Mammary epithelial cell (primary cell): ENCODE measurements at regions not wholly inside any gene's neighbourhood (a gene's known extent, or its start where the extent isn't known, plus 50 kb on each side); places are given as distances from the start of the nearest gene placed in this dataset.

Source experiments
- EZH2 ChIP-seq: IDR thresholded peaks from 2 replicates; pipeline ENCODE4 v1.6.1; 2012; ENCODE audit warnings: low read length, inconsistent platforms, borderline replicate concordance
- TF ChIP-seq, protein P1 (sequence below), 2 donors: IDR thresholded peaks in 1 of 2; conservative IDR thresholded peaks in 1 of 2; 2 replicates each; pipeline ENCODE4 v1.5.1; 2011 to 2012; ENCODE audit warnings: inconsistent platforms in 2 of 2, low read length in 2 of 2, mild to moderate bottlenecking in 2 of 2, control low read depth in 1 of 2, low read depth in 1 of 2; ENCODE audit not compliant: insufficient read depth in 1 of 2; ENCODE audit errors: extremely low read depth in 1 of 2

DNA sequence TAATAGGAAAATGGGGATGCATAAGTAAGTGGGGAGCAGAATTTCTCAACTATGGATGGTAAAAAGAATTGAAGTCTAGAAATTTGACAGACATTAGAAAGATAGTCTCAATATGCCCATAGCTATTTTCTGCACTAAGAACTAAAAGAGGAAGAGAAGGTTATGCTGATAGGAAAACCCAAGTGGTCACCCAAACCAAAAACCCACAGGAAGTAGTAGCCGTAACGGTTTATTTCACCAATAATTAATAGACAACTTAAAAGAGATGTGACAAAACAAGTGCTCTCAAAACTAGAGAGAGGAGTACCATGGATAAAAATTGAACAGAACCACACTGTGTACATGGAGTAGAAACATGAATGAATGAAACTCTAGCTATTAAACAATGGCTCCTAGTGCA, 295.4 kb downstream of the FSCB start:
- TF ChIP-seq, protein P1, sequence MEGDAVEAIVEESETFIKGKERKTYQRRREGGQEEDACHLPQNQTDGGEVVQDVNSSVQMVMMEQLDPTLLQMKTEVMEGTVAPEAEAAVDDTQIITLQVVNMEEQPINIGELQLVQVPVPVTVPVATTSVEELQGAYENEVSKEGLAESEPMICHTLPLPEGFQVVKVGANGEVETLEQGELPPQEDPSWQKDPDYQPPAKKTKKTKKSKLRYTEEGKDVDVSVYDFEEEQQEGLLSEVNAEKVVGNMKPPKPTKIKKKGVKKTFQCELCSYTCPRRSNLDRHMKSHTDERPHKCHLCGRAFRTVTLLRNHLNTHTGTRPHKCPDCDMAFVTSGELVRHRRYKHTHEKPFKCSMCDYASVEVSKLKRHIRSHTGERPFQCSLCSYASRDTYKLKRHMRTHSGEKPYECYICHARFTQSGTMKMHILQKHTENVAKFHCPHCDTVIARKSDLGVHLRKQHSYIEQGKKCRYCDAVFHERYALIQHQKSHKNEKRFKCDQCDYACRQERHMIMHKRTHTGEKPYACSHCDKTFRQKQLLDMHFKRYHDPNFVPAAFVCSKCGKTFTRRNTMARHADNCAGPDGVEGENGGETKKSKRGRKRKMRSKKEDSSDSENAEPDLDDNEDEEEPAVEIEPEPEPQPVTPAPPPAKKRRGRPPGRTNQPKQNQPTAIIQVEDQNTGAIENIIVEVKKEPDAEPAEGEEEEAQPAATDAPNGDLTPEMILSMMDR (conservative IDR thresholded peaks at IDR 0.05 in 1 of 2, IDR thresholded peaks at IDR 0.05 in 1 of 2; ENCODE audit: extremely low read depth in 1 of 2, insufficient read depth in 1 of 2, low read depth in 1 of 2, low read length in 2 of 2), result no peak
- no peak for TF ChIP-seq EZH2
